Vagina (tissue), 2 donors: ENCODE measurements at regions not wholly inside any gene's neighbourhood (a gene's known extent, or its start where the extent isn't known, plus 50 kb on each side); places are given as distances from the start of the nearest gene placed in this dataset.

Experiments used
- DNase-seq, 2 donors: peaks; one replicate each; pipeline ENCODE4 v3.0.0-alpha.2; 2017; ENCODE audit errors: extremely low spot score in 2 of 2
- H3K27ac ChIP-seq: fragments of 200-600 bp; sonication (generic); one replicate; pipeline ENCODE4 v1.5.1; 2019
- H3K27me3 ChIP-seq: fragments of 200-600 bp; sonication (generic); one replicate; pipeline ENCODE4 v1.5.1; 2019
- H3K36me3 ChIP-seq, 2 donors: fragments of 200-600 bp; sonication (generic); one replicate each; pipeline ENCODE4 v1.5.1; 2017 to 2019
- H3K4me1 ChIP-seq: fragments of 200-600 bp; sonication (generic); one replicate; pipeline ENCODE4 v1.5.1; 2019
- H3K4me3 ChIP-seq, 2 donors: fragments of 200-600 bp; sonication (generic); 1 replicate in 1 of 2; 2 replicates in 1 of 2; pipeline ENCODE4 v1.5.1; 2016 to 2019
- H3K9me3 ChIP-seq: fragments of 200-600 bp; sonication (generic); one replicate; pipeline ENCODE4 v1.5.1; 2019
- CTCF ChIP-seq, 3 experiments: fragments of 450-650 bp in 2 of 3; fragments of 200-600 bp in 1 of 3; sonication (generic) in 1 of 3; IDR thresholded peaks; one replicate each; pipeline ENCODE4 v1.5.1; 2017 to 2019; ENCODE audit warnings: antibody characterized with exemption in 3 of 3, mild to moderate bottlenecking in 2 of 3, moderate library complexity in 2 of 3
- POLR2A ChIP-seq, 2 donors: fragments of 450-650 bp; IDR thresholded peaks; one replicate each; pipeline ENCODE4 v1.6.1; 2017; ENCODE audit warnings: antibody characterized with exemption in 2 of 2, mild to moderate bottlenecking in 2 of 2, moderate library complexity in 2 of 2
- POLR2AphosphoS5 ChIP-seq, 2 donors: sonication (generic); formaldehyde crosslinking; IDR thresholded peaks; one replicate each; pipeline ENCODE4 v1.9.0; 2017; ENCODE audit warnings: antibody characterized with exemption in 2 of 2, mild to moderate bottlenecking in 2 of 2, low read depth in 1 of 2; ENCODE audit not compliant: insufficient read depth in 1 of 2
- intact Hi-C: fragments of 100-400 bp; cut with DNase I; formaldehyde crosslinking; loops from one replicate; pipeline ENCODE4 v1.15.1; 2023

GRCh38 chr3:176920766-176921160 lies 276.5 kb downstream of the TBL1XR1 start:
- no peaks in the 10 kb centered on the region for H3K36me3 ChIP-seq
- intact Hi-C loops: no loop called here
- no peaks in the 10 kb centered on the region for H3K4me1 ChIP-seq
- no peak overlapping the region for H3K4me3 ChIP-seq
- H3K27me3 ChIP-seq: no peaks in the 10 kb centered on the region
- DNase-seq: no peak
- no peak for TF ChIP-seq POLR2AphosphoS5 (IDR thresholded peaks at IDR 0.05; ENCODE audit: insufficient read depth in 1 of 2, low read depth in 1 of 2)
- TF ChIP-seq POLR2A (IDR thresholded peaks at IDR 0.05): no peak
- TF ChIP-seq CTCF (IDR thresholded peaks at IDR 0.05): no peak
- no peaks in the 10 kb centered on the region for H3K9me3 ChIP-seq
- no peak overlapping the region for H3K27ac ChIP-seq

- no peak overlapping the region for H3K27ac ChIP-seq
- intact Hi-C loops: no loop called here
- H3K4me3 ChIP-seq: no peak overlapping the region
- no peaks in the 10 kb centered on the region for H3K27me3 ChIP-seq
- DNase-seq: no peak
- H3K4me1 ChIP-seq: no peaks in the 10 kb centered on the region
- H3K9me3 ChIP-seq: no peaks in the 10 kb centered on the region
- no peaks in the 10 kb centered on the region for H3K36me3 ChIP-seq
- no peak for TF ChIP-seq POLR2A (IDR thresholded peaks at IDR 0.05)
- no peak for TF ChIP-seq CTCF (IDR thresholded peaks at IDR 0.05)
- no peak for TF ChIP-seq POLR2AphosphoS5 (IDR thresholded peaks at IDR 0.05; ENCODE audit: insufficient read depth in 1 of 2, low read depth in 1 of 2)
These were observed 277.2 kb downstream of the TBL1XR1 start for GRCh38 chr3:176919836-176920765.

- no peak overlapping the region for H3K4me3 ChIP-seq
- intact Hi-C loops: no loop called here
- no peak for TF ChIP-seq POLR2AphosphoS5 (IDR thresholded peaks at IDR 0.05; ENCODE audit: insufficient read depth in 1 of 2, low read depth in 1 of 2)
- no peak for TF ChIP-seq CTCF (IDR thresholded peaks at IDR 0.05)
- no peak for TF ChIP-seq POLR2A (IDR thresholded peaks at IDR 0.05)
- DNase-seq: no peak
- no peaks in the 10 kb centered on the region for H3K36me3 ChIP-seq
- H3K27ac ChIP-seq: no peak overlapping the region
- H3K27me3 ChIP-seq: no peaks in the 10 kb centered on the region
- no peaks in the 10 kb centered on the region for H3K4me1 ChIP-seq
- no peaks in the 10 kb centered on the region for H3K9me3 ChIP-seq
These were observed 280.5 kb downstream of the TBL1XR1 start for GRCh38 chr3:176916777-176917176.

- H3K9me3 ChIP-seq: no peaks in the 10 kb centered on the region
- no peaks in the 10 kb centered on the region for H3K27me3 ChIP-seq
- H3K27ac ChIP-seq: no peak overlapping the region
- TF ChIP-seq CTCF (IDR thresholded peaks at IDR 0.05) (no peak), POLR2A (IDR thresholded peaks at IDR 0.05) (no peak), POLR2AphosphoS5 (IDR thresholded peaks at IDR 0.05; ENCODE audit: insufficient read depth in 1 of 2, low read depth in 1 of 2) (no peak)
- H3K4me3 ChIP-seq: no peak overlapping the region
- intact Hi-C loops: no loop called here
- H3K4me1 ChIP-seq: no peaks in the 10 kb centered on the region
- DNase-seq: no peak
- H3K36me3 ChIP-seq: no peaks in the 10 kb centered on the region
These were observed 282.5 kb downstream of the TBL1XR1 start for GRCh38 chr3:176914764-176915163.

GRCh38 chr3:176911579-176911978 lies 285.7 kb downstream of the TBL1XR1 start:
- Histone ChIP-seq H3K4me1 (peaks cover 4% of the 10 kb centered on the region), H3K4me3 (no peak overlapping the region), H3K27me3 (no peaks in the 10 kb centered on the region), H3K36me3 (no peaks in the 10 kb centered on the region), H3K27ac (no peak overlapping the region), H3K9me3 (no peaks in the 10 kb centered on the region)
- intact Hi-C loops: no loop called here
- TF ChIP-seq CTCF (IDR thresholded peaks at IDR 0.05): no peak
- no peak for TF ChIP-seq POLR2A (IDR thresholded peaks at IDR 0.05)
- TF ChIP-seq POLR2AphosphoS5 (IDR thresholded peaks at IDR 0.05; ENCODE audit: insufficient read depth in 1 of 2, low read depth in 1 of 2): no peak
- DNase-seq: no peak
